GM12875 (cell line): ENCODE measurements at regions not wholly inside any gene's neighbourhood (a gene's known extent, or its start where the extent isn't known, plus 50 kb on each side); places are given as distances from the start of the nearest gene placed in this dataset.
A peak's percentile ranks its signal among the peaks of the same experiment; 100 is the strongest.

Experiments
- H3K4me3 ChIP-seq: one replicate; pipeline ENCODE4 v1.5.1; 2011; ENCODE audit warnings: low read depth, low read length, control low read depth
- TF ChIP-seq, protein P1 (sequence below): IDR thresholded peaks from 2 replicates; pipeline ENCODE4 v1.5.1; 2011; ENCODE audit warnings: low read depth, mild to moderate bottlenecking, control low read depth, inconsistent platforms, low read length, moderate library complexity, borderline replicate concordance; ENCODE audit not compliant: insufficient read depth

DNA sequence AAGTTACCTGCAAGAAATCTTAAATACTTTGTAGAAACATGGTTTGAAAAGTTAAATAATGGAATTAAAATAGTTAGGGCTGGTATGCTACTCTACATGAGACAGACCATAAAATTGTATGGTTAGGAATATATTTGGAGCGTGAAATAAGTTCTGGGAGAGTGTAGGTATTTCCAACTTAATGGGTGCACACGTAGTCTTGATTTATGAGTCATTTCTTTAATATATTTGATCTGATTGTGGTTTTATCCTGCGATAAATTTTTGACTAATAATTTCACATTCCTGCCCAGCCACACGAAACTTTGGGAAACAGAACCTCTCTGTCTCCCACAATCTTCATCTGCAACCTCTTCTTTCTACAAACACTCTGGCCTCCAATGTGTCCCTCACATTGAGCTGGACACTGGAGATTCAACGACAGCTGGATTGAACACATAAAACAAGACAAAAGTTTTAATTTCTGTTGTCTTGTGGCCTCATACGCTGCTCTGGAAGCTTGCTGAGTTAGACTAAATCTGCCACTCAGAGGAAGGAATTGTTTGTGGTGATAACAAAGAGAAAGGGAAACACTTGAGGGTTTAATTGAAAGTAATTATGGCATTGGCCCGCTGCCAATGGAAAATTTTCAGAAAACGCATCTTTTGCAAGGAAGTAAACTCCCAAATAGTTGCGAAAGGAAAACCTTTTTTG lies 201.8 kb upstream of the ZNF608 start:
- TF ChIP-seq, protein P1, sequence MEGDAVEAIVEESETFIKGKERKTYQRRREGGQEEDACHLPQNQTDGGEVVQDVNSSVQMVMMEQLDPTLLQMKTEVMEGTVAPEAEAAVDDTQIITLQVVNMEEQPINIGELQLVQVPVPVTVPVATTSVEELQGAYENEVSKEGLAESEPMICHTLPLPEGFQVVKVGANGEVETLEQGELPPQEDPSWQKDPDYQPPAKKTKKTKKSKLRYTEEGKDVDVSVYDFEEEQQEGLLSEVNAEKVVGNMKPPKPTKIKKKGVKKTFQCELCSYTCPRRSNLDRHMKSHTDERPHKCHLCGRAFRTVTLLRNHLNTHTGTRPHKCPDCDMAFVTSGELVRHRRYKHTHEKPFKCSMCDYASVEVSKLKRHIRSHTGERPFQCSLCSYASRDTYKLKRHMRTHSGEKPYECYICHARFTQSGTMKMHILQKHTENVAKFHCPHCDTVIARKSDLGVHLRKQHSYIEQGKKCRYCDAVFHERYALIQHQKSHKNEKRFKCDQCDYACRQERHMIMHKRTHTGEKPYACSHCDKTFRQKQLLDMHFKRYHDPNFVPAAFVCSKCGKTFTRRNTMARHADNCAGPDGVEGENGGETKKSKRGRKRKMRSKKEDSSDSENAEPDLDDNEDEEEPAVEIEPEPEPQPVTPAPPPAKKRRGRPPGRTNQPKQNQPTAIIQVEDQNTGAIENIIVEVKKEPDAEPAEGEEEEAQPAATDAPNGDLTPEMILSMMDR: no peak
- H3K4me3 ChIP-seq: no peak overlapping the region

DNA sequence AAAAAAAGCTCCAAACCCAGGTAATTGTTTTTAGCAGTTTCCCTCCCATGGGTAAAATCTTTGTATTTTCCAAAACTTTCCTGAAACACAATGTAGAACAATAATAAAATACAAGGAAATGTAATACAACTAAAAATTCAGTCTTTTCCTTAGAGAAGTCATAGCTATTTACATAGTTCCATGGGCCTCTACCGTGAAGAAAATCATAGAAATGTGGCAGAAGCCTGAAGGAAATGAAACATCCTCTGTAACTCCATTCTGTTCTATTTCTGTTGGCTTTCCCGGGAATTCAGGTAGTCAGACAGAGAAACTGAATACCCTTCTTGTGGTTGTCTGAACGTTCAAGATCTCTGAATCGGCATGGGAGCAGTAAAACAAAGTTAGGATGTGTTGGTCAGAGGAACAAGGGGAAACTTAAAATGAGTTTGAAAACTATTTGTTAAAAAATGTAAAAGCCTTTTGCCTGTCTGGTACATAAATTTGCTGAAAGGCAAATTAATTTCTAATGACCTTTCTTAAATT lies 202.4 kb upstream of the ZNF608 start:
- H3K4me3 ChIP-seq: no peak overlapping the region

DNA sequence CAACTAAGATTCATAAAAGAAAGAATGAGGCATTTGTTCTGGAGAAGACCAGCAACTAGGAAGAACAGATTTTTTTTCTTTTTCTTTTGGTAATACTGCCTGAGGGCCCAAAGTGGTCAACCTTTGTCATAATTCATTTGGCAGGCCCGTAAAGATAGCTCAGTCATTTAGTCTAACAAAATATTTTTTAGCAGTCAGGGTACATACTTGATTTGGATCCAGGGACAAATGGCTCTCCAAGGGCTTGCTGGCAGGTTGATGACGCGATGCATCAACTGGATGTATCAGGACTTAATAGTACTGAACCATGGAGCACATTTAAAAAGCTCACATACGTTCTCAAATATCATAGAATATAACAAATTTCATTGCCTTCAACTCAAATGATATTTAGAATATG lies 203.4 kb upstream of the ZNF608 start:
- TF ChIP-seq, protein P1: no peak
- no peak overlapping the region for H3K4me3 ChIP-seq

More for the DNA sequence above, 202.4 kb upstream of the ZNF608 start:
- TF ChIP-seq, protein P1: no peak

DNA sequence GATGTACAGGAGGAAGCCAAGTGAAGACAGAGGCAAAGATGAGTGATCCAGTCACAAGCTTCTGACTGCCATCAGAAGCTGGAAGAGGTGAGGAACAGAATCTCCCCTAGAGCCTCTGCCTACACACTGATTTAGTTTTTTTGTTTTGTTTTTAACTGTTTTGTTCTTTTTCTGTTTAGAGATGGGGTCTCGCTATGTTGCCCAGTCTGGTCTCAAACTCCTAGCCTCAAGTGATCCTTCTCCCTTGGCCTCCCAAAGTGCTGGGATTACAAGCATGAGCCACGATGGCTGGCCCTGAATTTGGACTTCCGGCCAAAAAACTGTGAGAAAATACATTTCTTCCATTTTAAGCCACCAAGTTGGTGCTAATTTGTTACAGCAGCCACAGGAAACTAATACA lies 204.7 kb upstream of the ZNF608 start:
- H3K4me3 ChIP-seq: no peak overlapping the region
- TF ChIP-seq, protein P1: no peak

DNA sequence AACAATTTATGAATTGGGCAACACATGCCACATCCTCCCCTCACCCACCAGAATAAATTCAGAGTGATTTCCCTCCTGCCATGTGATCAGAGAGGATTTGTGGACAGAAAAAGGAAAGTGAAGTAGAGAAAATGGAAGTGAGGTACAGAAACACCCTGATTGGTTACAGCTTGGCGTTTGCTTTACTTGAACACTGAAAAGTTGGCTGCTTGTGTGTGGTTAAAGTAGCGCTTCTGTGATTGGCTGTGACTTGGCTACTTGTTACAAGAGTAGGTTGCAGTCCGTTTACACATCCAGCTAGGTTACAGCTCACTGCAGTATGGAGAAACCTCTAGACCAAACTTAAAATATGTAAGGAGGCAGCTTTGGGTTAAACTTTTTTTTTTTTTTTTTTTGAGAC lies 205.2 kb upstream of the ZNF608 start:
- H3K4me3 ChIP-seq: peak overlapping the region; percentile 10
- TF ChIP-seq, protein P1: no peak

DNA sequence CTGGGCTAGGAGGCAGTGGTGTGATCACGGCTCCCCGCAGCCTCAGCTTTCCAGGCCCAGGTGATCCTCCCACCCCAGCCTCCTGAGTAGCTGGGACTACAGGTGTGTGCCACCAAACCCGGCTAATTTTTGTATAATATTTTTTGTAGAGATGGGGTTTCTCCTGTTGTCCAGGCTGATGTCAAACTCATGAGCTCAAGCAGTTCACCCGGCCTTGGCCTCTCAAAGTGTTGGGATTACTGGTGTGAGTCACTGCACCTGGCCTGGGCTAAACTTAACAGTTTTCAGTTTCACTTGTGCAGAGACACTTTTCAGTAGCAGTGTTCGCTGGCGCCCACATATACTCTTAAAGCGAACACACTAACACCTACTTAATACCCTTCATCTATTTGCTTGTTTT lies 205.6 kb upstream of the ZNF608 start:
- peak overlapping the region; percentile 10 for H3K4me3 ChIP-seq
- TF ChIP-seq, protein P1: no peak

DNA sequence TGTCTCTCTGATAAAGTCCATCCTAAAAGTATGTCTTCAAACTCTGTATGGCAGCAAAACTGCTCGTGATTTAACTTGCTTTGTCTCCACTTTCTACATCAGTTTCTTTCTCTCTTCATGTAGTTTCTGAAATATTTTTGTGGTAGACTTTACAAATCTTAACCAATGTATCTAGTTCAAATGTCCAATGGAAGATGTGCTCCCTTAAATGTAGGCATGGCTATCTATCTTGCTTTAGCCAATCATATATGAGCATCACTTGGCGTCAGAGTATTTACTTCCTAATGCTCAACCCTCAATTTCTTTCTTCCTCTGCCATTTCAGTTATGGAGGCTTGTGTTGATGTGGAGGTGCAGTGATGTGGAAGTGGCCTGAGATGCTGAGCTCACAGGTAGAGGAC lies 206.1 kb upstream of the ZNF608 start:
- no peak overlapping the region for H3K4me3 ChIP-seq
- TF ChIP-seq, protein P1: no peak
